HEK293T (cell line): ENCODE measurements at regions not wholly inside any gene's neighbourhood (a gene's known extent, or its start where the extent isn't known, plus 50 kb on each side); places are given as distances from the start of the nearest gene placed in this dataset.
A peak's percentile ranks its signal among the peaks of the same experiment; 100 is the strongest.

Source experiments
- CTCF ChIA-PET: fragments of 350-600 bp; formaldehyde crosslinking; extraction: SDS; loops from one replicate; lab custom pipeline; 2021; ENCODE audit warnings: antibody characterized with exemption, inconsistent platforms; lab: Yijun Ruan, JAX
- POLR2A ChIA-PET: fragments of 350-600 bp; formaldehyde crosslinking; extraction: SDS; loops from one replicate; lab custom pipeline; 2020; ENCODE audit warnings: antibody characterized with exemption, inconsistent platforms; lab: Yijun Ruan, JAX
- DNase-seq: peaks from one replicate; pipeline ENCODE4 v3.0.0; 2012; ENCODE audit warnings: mixed read lengths; ENCODE audit errors: extremely low spot score
- ARNT ChIP-seq: fragments of 450-650 bp; IDR thresholded peaks from 2 replicates; pipeline ENCODE4 v1.6.1; 2017; ENCODE audit warnings: mild to moderate bottlenecking
- BHLHE40 ChIP-seq: fragments of 450-650 bp; IDR thresholded peaks from 2 replicates; pipeline ENCODE4 v1.6.1; 2016; ENCODE audit warnings: mild to moderate bottlenecking, moderate library complexity, borderline replicate concordance
- CTBP1 ChIP-seq: fragments of 450-650 bp; IDR thresholded peaks from 2 replicates; pipeline ENCODE4 v1.6.1; 2016; ENCODE audit warnings: borderline replicate concordance
- ELF4 ChIP-seq: fragments of 450-650 bp; IDR thresholded peaks from 2 replicates; pipeline ENCODE4 v1.6.1; 2017; ENCODE audit warnings: antibody characterized with exemption
- FOXA1 ChIP-seq: fragments of 450-650 bp; IDR thresholded peaks from 2 replicates; pipeline ENCODE4 v1.6.1; 2016; ENCODE audit warnings: mild to moderate bottlenecking
- FOXK2 ChIP-seq: fragments of 450-650 bp; IDR thresholded peaks from 2 replicates; pipeline ENCODE4 v1.6.1; 2016; ENCODE audit warnings: mild to moderate bottlenecking
- FOXM1 ChIP-seq: fragments of 450-650 bp; IDR thresholded peaks from 2 replicates; pipeline ENCODE4 v1.6.1; 2017; ENCODE audit warnings: mild to moderate bottlenecking, borderline replicate concordance
- HDGF ChIP-seq: fragments of 450-650 bp; IDR thresholded peaks from 2 replicates; pipeline ENCODE4 v1.6.1; 2017; ENCODE audit warnings: antibody characterized with exemption, borderline replicate concordance
- L3MBTL2 ChIP-seq: fragments of 450-650 bp; conservative IDR thresholded peaks from 2 replicates; pipeline ENCODE4 v1.6.1; 2016; ENCODE audit warnings: mild to moderate bottlenecking
- LEF1 ChIP-seq: fragments of 450-650 bp; IDR thresholded peaks from 2 replicates; pipeline ENCODE4 v1.6.1; 2017; ENCODE audit warnings: mild to moderate bottlenecking, borderline replicate concordance
- NFRKB ChIP-seq: fragments of 450-650 bp; IDR thresholded peaks from 2 replicates; pipeline ENCODE4 v1.6.1; 2016; ENCODE audit warnings: mild to moderate bottlenecking, moderate library complexity
- SP1 ChIP-seq: fragments of 450-650 bp; IDR thresholded peaks from 2 replicates; pipeline ENCODE4 v1.6.1; 2017
- SUZ12 ChIP-seq: fragments of 450-650 bp; IDR thresholded peaks from 2 replicates; pipeline ENCODE4 v1.6.1; 2016; ENCODE audit warnings: mild to moderate bottlenecking
- TARDBP ChIP-seq: fragments of 450-650 bp; IDR thresholded peaks from 2 replicates; pipeline ENCODE4 v1.6.1; 2016
- ZNF384 ChIP-seq: fragments of 450-650 bp; IDR thresholded peaks from 2 replicates; pipeline ENCODE4 v1.6.1; 2016
- TF ChIP-seq, protein P1 (sequence below): fragments of 450-650 bp; IDR thresholded peaks from 2 replicates; pipeline ENCODE4 v1.6.1; 2016

DNA sequence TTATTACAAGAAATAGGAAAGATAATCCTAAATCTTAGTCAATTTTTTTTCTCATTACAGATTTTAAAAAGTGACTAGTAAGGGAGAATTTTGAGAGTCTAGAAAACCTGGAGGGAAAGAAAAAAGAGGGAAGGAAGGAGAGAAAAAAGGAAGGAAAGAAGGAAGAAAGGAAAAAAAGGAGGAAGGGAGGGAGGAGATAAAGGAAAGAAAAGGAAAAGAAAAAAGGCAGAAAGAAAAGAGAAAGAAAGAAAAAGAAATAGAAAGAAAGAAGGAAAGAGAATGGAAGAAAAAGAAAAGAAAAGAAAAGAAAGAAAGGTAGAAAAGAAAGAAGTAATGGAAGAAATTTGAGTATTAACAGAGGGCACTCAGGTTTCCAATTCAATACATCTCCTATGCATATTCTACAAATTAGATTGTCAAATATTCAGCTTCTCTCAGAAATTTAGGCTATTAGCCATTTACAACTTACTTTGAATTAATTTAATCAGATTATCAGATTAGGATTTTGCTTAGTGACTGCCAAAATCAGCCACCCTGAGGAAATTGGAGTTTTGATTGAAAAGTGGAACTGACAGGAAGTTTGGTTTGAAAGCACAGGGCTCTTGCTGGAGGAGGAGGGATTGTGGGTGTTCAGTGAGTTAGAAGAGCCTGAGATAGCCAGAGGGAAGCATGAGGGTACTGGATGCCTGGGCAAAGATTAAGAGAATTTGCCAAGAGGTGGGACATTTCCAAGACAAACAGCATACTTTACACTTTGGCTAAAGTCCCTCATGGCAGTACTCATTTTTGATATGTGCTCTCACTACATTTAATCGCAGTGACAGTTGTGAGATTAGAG, 677.8 kb downstream of the USP25 start:
- ChIA-PET POLR2A (no interaction called here), CTCF (no interaction called here)
- DNase-seq: no peak
- TF ChIP-seq ELF4: no peak
- TF ChIP-seq SUZ12: no peak
- no peak for TF ChIP-seq CTBP1
- TF ChIP-seq, protein P1, sequence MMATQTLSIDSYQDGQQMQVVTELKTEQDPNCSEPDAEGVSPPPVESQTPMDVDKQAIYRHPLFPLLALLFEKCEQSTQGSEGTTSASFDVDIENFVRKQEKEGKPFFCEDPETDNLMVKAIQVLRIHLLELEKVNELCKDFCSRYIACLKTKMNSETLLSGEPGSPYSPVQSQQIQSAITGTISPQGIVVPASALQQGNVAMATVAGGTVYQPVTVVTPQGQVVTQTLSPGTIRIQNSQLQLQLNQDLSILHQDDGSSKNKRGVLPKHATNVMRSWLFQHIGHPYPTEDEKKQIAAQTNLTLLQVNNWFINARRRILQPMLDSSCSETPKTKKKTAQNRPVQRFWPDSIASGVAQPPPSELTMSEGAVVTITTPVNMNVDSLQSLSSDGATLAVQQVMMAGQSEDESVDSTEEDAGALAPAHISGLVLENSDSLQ: no peak
- no peak for TF ChIP-seq ARNT
- no peak for TF ChIP-seq FOXM1
- no peak for TF ChIP-seq LEF1
- no peak for TF ChIP-seq NFRKB
- TF ChIP-seq L3MBTL2: no peak
- TF ChIP-seq SP1: no peak
- no peak for TF ChIP-seq BHLHE40
- no peak for TF ChIP-seq FOXA1
- TF ChIP-seq TARDBP: no peak
- TF ChIP-seq ZNF384: no peak
- no peak for TF ChIP-seq FOXK2
- TF ChIP-seq HDGF: no peak

DNA sequence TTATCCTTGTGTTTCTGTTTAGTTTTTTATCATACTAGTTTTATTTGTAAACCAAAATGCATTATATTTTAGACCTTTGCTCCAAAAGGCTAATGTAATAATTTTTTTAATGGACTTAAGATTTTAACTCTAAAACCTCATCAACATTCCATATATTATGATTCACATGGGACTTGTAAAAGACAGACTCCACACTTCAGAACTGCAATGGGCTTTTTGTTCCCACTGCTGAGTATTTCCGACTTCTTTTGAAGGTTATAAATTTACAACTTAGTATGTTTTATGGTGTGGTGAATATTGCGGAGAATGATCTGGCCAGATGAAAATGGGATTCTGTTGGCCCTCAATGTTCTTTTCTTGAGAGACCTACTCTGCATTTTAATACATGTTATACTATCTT, 678.5 kb downstream of the USP25 start:
- POLR2A ChIA-PET: no interaction called here
- CTCF ChIA-PET: no interaction called here
- DNase-seq: no peak
- TF ChIP-seq FOXA1 (no peak), CTBP1 (no peak), FOXM1 (no peak)

DNA sequence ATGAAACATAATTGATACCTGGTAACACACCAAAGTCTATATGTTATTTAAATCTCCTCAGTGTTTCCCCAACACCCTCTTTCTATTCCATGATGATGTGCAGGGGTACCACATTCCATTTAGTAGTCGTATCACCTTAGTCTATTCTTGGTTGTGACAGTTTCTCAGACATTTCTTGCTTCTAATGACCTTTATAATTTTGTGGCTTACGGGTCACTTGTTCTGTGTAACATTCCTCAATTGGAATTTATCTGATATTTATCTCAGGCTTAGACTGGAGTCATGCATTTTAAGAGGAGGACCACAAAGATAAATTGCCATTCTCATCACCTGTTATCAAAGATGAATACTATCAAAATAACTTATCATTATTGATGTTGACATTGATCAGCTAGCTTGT, 679.6 kb downstream of the USP25 start:
- no peak for DNase-seq
- no peak for TF ChIP-seq ELF4
- no peak for TF ChIP-seq BHLHE40
- TF ChIP-seq, protein P1: no peak
- no peak for TF ChIP-seq SUZ12
- no peak for TF ChIP-seq HDGF
- TF ChIP-seq L3MBTL2: no peak
- no peak for TF ChIP-seq NFRKB
- TF ChIP-seq FOXM1: no peak
- TF ChIP-seq FOXA1: no peak
- ChIA-PET CTCF (no interaction called here), POLR2A (no interaction called here)

DNA sequence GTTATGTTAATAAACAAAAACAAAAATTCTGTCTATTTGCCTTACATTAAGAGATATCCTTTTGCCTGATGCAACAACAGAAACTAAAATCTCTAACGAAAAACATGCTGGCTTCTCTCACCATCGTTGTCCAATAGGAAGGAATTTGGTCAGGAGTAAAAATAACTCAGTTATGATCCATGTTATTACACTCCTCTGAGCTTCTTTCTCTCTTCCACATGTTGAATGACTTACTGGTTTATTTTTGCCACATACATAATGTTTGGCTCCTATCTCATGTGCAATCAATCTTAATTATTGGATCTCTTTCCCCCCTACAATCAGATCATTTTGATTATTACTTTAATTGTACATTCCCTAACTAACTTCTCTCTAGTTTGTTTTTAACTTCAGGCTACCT, 688.4 kb downstream of the USP25 start:
- POLR2A ChIA-PET: no interaction called here
- TF ChIP-seq, protein P1: no peak
- no peak for TF ChIP-seq TARDBP
- no peak for TF ChIP-seq HDGF
- no peak for TF ChIP-seq CTBP1
- TF ChIP-seq NFRKB: no peak
- TF ChIP-seq ZNF384: no peak
- no peak for TF ChIP-seq FOXA1
- no peak for TF ChIP-seq ARNT
- no peak for TF ChIP-seq L3MBTL2
- TF ChIP-seq BHLHE40: no peak
- TF ChIP-seq SUZ12: no peak
- no peak for TF ChIP-seq LEF1
- TF ChIP-seq SP1: no peak
- CTCF ChIA-PET: no interaction called here
- DNase-seq: no peak

DNA sequence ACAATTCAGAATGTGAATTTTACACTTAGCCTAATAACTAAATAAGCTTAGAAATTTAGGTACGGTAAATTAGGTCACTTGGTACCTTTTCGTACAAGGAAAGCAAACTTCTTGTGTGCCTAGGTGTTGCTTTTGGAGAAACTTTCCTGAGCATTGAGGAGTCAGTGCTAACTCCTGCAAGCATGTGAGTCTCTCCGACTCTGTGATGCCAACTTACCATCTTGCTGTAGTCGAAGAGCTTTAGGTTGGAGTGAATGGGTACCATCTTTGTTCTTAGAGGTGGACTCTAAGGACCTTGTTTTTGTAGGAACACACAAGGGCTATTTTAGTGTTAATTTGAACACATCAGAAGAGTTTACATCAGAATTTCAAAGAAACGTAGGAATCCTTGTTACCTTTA, 688.9 kb downstream of the USP25 start:
- TF ChIP-seq SUZ12 (no peak), CTBP1 (no peak), NFRKB (no peak), ELF4 (no peak), BHLHE40 (no peak), ARNT (no peak)
- POLR2A ChIA-PET: interaction anchor here (1.0 to 1.5 kb wide), 2 partner anchors 223 to 225 kb away, joined by 3 to 4 read pairs; no protein-coding TSS in a partner anchor
- CTCF ChIA-PET: no interaction called here
- no peak for DNase-seq

DNA sequence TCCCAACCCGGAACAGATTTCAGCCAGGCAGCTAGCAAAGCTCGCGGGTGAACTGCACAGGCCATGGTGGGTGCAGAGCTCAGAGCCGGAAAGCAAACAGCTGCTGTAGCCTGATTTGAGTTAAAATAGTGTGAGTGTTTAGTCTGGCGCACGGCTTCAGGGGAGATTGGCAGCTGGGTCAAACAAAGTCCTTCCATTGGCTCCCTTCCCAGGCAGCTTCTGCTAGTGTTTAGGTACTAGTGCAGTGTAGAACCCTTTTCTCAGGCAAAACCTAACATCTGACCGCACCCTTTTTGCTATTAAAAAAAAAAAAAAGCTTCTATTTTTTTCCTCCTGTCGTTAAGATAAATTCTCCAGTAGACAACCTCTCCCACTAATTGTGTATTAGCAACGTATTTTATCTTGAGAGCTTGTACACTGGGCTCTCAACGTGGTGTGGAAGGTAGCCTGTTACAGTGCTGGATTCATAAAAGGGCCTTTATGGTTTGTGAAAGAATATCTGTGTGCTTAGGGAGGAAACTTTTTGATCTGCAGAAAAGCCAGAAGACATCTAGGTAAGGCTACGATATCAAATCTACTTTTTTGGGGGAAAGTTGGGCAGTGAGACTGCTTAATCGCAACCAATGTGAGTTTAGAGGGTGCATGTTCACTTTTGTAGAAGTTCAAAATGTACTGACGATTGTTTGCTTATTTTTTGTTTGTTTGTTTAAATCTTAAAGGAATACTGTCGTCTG, 689.6 kb downstream of the USP25 start:
- TF ChIP-seq ARNT (no peak), BHLHE40 (no peak)
- TF ChIP-seq, protein P1: peak; percentile 76
- ChIA-PET POLR2A (interaction anchor here (1.0 to 1.5 kb wide), 2 partner anchors 224 to 225 kb away, joined by 3 to 4 read pairs; no protein-coding TSS in a partner anchor), CTCF (no interaction called here)
- peak; percentile 54 for DNase-seq
